IMR-90 (cell line): ENCODE measurements at regions not wholly inside any gene's neighbourhood (a gene's known extent, or its start where the extent isn't known, plus 50 kb on each side); places are given as distances from the start of the nearest gene placed in this dataset.

ENCODE experiments used
- FOS ChIP-seq: fragments of 150-350 bp; IDR thresholded peaks from 2 replicates; pipeline ENCODE4 v1.6.1; 2016; ENCODE audit warnings: low read depth, low read length
- RFX5 ChIP-seq: IDR thresholded peaks from 2 replicates; pipeline ENCODE4 v1.8.0; 2012; ENCODE audit warnings: low read depth, mild to moderate bottlenecking, low read length, moderate library complexity
- TF ChIP-seq, protein P1 (sequence below): conservative IDR thresholded peaks from 2 replicates; pipeline ENCODE4 v1.5.1; 2012; ENCODE audit warnings: mild to moderate bottlenecking, low read depth, low read length, improper control_type of control experiment

DNA sequence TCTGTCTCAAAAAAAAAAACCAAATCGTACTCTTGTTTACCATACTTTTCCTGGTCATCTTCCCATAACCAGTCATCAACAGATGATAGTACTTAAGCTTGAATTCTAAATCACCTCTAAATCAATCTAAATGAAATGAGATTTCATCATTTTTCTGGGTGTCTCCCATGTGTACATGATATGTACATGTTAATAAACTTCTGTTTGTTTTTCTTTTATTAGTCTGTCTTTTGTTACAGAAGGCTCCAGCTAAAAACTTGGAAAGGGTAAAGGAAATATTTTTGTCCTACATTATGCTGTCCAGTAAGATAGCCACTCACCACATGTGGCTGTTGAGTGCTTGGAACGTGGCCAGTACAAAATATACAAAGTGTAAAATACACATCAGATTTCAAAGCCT is 78.7 kb upstream of the MSH6 start:
- TF ChIP-seq RFX5 (no peak), FOS (no peak)
- TF ChIP-seq, protein P1, sequence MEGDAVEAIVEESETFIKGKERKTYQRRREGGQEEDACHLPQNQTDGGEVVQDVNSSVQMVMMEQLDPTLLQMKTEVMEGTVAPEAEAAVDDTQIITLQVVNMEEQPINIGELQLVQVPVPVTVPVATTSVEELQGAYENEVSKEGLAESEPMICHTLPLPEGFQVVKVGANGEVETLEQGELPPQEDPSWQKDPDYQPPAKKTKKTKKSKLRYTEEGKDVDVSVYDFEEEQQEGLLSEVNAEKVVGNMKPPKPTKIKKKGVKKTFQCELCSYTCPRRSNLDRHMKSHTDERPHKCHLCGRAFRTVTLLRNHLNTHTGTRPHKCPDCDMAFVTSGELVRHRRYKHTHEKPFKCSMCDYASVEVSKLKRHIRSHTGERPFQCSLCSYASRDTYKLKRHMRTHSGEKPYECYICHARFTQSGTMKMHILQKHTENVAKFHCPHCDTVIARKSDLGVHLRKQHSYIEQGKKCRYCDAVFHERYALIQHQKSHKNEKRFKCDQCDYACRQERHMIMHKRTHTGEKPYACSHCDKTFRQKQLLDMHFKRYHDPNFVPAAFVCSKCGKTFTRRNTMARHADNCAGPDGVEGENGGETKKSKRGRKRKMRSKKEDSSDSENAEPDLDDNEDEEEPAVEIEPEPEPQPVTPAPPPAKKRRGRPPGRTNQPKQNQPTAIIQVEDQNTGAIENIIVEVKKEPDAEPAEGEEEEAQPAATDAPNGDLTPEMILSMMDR = no peak
